ENCODE measurements at regions not wholly inside any gene's neighbourhood (a gene's known extent, or its start where the extent isn't known, plus 50 kb on each side); places are given as distances from the start of the nearest gene placed in this dataset.

GRCh38 chr15:72947709-72948108 is 104.6 kb upstream of the NEO1 start:
- TF ChIP-seq CTCF (IDR thresholded peaks at IDR 0.05; ENCODE audit: low read depth, low read length) (no peak), EZH2phosphoT487 (IDR thresholded peaks at IDR 0.05; ENCODE audit: low read depth) (no peak)
